NOMO-1 (cell line): ENCODE measurements at regions not wholly inside any gene's neighbourhood (a gene's known extent, or its start where the extent isn't known, plus 50 kb on each side); places are given as distances from the start of the nearest gene placed in this dataset.
"Not testable (repeated sequence)": the region's sequence is repeated elsewhere in the genome, so short reads cannot be mapped to it uniquely, and the experiment has no call there.

Experiments
- DNase-seq, 2 experiments: peaks; one replicate each; lab custom pipeline; 2025; ENCODE audit not compliant: unreplicated experiment in 2 of 2; lab: John Stamatoyannopoulos, UW

DNA sequence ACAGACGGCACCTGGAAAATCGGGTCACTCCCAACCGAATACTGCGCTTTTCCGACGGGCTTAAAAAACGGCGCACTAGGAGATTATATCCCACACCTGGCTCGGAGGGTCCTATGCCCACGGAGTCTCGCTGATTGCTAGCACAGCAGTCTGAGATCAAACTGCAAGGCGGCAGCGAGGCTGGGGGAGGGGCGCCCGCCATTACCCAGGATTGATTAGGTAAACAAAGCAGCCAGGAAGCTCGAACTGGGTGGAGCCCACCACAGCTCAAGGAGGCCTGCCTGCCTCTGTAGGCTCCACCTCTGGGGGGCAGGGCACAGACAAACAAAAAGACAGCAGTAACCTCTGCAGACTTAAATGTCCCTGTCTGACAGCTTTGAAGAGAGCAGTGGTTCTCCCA is 64.5 kb downstream of the SLC30A10 start:
- not testable (repeated sequence) for DNase-seq

DNA sequence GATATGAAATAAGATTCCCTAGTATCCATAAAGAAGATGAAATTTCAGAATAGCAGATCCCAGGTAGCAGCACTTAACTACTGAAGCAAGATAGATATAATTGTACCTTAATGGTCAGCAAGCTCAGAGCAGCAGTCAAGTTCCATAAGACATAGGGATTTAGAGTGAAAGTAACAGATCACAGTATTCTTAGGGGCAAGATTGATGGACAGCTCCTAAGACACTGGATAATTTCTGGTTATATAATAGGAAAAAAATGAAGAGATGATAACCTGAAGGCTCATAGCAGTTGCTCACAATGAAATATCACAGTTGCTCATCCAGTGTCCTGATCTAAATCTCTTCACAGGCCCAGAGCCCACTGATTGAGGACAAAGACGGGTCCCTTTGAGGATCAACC is 66.0 kb downstream of the SLC30A10 start:
- no peak for DNase-seq

DNA sequence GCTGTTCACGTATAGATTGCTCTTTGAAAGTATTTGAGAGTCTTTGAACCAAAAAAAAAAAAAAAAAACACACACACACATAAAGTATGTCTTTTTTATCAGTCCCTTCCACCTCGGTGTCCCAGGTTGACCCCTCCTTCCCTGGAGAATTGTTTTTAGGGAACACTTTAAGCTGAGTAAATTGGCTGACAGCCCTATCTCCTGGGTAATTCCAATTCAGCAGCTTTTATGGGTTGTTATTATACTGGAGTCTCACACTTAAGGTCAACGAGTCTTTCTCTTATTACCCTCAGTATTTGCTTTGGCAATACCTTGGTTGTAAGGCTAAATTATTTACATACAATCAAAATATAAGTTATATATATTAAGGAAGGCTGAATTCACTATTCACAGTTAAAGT is 69.4 kb downstream of the SLC30A10 start:
- DNase-seq, result no peak

DNA sequence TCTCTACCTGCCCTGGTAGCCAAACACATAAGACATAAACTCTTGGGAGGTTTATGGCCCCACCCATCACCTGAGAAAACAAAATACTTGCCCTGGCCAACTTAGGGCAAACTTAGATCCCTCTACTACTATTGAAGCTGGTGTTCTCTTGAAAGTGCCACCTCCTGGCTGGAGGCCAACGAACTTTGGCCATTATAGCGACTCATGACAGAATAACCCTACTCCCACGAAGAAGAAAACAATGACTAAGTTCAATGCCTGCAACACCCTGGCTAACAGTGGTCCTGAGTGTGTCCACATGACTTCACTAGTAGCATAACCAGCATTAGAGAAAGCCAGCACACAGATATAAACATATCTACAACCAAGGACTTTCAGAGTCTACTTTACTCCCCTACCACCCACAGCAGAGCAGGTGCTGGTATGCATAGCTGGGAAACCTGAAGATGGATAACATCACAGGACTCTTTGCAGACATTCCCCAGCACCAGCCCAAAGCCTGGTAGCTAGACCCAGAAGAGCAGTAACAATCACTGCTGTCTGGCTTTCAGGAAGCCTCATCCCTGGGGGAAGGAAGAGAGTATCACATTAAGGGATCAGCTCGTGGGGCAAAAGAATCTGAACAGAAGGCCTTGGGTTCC is 81.0 kb downstream of the SLC30A10 start:
- no peak for DNase-seq

DNA sequence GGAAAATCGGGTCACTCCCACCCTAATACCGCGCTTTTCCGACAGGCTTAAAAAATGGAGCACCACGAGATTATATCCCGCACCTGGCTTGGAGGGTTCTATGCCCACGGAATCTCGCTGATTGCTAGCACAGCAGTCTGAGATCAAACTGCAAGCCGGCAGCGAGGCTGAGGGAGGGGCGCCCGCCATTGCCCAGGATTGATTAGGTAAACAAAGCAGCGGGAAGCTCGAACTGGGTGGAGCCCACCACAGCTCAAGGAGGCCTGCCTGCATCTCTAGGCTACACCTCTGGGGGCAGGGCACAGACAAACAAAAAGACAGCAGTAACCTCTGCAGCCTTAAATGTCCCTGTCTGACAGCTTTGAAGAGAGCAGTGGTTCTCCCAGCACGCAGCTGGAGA is 88.8 kb downstream of the SLC30A10 start:
- not testable (repeated sequence) for DNase-seq

DNA sequence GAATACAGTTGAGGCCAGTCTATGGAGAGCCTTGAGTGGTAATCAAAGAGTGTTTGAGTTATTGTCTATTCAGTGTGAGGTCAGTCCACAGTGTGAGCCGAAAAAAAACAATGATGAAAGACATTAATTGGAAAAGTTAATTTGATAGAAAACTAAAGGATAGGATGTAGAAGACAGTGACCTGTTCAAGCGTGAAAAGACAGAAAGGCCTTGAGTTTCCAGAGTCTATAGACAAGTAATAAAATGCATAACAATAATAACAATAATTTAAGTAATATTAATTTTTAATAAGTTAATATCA is 90.4 kb downstream of the SLC30A10 start:
- DNase-seq, result no peak

DNA sequence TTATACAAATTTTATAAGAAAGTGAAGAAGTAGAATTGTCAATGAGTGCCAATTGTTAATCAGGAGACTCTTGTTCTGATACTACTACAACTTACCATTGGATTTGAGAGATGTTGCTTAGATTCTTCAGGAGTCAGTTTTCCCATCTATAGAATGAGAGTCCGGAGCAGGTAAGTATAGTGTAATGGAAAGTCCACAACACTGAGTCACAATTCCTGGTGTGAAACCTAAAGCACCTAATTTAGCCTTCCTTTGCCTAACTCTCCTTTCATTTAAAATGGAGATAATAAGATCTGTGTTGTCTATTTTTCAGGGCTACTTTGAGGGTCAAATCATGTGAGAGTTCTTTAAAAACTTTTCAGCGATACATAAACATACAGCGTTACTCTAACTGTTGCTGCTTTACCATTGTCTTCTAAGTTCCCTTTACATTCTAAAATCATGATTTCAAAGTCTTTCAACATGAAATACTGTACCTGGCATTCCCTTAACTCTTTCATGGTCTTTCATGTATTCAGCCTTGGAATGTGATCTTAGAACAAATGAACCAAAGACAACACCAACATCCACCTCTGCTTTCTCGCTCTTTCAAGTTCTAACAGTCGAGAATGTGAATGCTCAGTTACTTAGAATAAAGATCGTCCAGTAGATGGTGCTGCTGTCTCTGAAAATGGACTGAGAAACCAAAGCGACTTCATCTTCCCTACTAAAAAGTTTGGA is 90.9 kb downstream of the SLC30A10 start:
- peak in 1 of 2 experiments; percentile 21 for DNase-seq

DNA sequence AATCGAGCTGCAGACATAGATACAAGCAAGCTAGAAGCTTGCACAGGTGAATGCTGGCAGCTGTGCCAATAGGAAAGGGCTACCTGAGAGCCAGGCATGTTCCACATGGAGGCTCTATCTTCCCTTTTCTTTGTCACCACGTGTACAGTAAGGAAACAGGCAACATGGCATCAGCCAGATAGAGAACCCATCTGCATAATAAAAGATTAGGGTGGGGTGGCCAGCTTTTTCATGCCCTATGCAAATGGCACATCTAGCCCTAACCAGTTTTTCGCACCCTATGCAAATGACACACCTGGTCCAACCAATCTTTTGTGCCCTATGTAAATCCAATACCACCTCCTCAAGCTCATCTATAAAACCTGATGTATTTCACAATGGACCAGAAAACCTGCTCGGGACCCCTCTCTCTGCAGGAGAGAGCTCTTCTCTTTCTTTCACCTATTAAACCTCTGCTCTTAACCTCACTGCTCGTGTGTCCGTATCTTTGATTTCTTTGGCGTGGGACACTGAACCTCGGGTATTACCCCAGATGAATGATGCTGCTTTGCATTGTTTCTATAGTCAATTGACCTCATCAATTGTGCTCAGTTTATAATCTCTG is 93.9 kb downstream of the SLC30A10 start:
- DNase-seq, result no peak

DNA sequence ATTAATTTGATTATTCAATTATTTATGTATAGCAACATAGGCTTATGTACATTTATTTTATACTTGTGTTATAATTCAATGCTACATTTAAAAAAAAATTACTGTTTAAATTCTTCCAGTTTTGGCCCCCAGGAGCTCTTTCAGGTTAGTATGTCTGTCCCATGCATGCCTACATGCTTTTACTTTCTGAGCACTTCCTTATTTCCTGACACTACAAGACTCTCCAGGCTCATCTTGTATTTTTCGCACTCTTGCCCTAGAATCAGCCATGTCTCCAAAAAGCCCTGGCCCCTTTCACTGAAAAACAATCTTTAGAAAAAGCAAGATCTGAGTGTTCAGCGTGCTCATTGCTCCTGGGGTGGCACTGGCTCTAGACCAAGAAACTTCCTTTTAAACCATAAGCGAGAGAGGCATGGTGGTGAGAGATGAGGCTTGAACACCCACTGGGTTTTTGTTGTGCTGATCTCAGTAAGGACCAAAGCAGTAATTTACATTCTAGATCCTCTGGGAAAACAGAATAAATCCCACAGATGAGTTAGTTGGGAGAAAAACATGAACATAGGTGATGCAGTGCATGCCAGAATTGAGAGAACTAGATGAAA is 95.0 kb downstream of the SLC30A10 start:
- DNase-seq, result no peak

DNA sequence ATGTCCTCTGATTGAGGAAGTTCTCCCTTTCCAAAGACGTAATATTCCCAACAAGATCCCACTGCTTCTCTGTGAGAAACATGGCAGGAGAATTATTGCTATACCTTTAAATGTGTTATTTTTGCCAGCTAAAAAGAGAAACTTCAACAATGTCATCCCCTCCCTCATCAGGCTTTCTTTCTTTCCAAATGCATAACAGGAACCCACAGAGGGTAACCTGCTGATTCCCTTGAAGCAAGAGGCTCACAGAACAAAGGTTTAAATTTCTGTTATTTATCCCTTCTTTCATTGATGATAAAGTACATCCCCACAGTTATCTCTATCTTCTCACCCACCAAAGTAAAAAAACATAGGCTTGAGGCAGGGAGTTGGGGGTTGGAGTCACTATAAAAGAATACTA is 102.1 kb downstream of the SLC30A10 start:
- DNase-seq, result no peak

DNA sequence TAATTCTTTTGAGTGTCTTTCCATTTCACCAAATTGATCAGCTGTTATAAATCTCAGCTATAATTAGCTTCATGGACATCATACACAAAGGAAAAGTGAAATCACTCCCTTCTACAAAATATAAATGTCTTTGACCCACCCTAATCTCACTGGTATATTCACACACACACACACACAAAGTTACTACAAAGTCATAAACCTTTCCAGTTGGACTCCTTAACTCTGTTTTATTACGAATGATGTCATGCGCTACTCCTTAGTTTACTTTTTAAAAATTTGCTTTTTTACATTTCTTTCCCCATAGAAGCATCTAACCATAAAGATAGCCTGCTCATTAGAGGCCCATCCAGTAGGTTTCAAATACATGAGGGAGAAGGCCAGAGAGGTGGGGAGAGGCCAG is 103.0 kb downstream of the SLC30A10 start:
- no peak for DNase-seq

DNA sequence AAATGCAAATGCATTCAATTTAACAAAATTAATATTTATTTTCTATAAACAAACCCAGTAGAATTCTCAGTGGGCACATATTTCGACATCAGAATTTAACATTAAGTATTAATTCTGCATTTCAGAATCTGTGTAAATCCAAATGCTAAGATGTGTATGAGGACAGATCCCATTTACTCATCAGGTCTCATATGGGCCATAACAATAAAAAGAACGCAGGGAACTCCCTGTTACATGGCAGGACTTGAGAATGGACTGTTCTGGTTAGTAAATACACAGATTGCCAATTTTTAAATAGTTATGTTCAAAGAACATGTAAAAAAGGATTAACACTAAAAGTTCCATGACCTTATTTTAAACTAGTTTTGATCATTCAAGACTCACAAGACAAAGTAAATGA is 104.0 kb downstream of the SLC30A10 start:
- no peak for DNase-seq

DNA sequence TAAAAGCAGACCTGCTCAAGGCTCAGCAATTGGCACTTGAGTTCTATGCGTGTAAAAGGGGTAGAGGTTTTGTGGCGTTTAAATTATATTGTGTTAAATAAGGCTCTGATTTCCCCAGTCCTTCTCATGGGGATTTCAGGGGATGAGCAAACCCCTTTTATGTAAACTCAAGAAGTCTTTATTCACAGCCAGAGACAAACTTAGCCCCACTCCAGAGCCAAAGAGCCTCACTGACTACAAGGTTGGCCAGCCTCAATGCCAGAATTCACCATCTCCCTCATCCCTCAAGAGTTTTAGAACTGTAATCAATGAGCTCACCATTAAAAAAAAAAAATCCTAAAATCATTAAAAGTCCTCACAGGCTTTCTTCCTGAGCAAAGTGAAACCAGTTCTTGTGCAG is 107.8 kb downstream of the SLC30A10 start:
- DNase-seq, result no peak

DNA sequence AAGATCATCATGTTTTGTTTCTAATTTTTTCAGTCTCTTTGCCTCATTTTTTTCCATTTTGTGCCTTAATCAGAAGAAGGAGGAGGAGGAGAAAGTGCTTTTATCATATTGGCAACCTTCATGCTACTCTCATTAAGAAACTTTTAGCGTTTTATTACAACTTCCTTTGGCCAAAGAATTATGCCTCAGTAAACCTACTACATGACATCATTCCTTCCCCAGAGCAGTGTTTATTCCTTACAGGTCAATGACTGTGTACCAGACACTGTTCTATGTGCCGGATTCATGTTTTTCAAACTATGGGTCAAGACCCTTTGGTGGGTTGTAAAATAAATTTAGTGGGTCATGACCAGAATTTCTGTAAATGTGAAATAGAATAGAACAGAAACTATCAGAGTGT is 110.4 kb downstream of the SLC30A10 start:
- no peak for DNase-seq

DNA sequence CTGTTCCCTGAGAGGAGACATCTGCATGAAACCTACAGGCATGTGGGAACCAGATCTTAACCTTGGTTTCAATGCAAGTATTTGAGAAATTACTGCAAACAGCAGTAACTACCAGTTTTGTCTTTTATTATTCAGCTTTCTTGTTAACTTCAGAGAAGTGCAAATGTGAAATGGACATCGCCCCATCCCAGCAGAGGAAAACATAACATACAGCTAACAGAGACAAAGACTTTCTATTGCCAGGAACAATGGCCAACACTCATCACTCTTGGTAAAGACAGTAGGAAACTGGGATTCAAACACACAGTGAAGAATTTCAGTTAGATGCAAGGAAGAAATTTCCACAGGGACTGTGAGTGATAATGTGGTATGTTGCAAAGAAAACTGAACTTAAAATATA is 115.1 kb downstream of the SLC30A10 start:
- no peak for DNase-seq

DNA sequence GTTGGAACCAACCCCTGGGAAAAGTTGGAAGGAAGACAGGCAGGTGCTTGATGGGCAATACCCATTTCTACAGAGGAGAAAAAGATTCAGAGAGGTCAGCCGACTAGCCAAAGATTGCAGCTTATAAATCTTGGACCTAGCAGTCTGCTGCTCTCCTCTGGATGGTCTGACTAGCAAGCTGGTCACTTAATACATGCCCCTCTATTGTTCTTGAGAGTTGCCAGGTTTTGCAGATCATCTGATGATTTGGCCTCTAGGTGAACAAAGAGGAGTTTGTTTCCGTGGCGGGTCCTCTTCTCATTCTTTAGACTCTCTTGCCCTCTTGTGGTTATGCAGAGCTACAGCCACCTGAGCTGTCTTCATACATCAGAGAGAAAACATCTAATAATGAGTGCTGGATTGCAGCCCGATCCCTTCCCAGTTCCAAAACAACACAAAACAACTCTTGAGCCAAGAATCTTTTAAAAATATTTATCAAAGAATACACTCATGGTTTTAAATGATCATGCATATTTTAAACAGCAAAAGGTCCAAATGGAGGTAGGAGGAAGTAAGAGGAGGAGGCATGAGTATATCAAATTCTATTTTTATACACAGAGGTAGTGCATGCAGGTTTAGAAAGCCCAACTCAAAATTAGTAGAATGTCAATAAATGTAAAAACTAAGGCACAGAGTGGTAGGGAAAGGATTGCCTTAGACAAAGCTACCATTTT is 115.7 kb downstream of the SLC30A10 start:
- DNase-seq, result peak in 1 of 2 experiments; percentile 55

DNA sequence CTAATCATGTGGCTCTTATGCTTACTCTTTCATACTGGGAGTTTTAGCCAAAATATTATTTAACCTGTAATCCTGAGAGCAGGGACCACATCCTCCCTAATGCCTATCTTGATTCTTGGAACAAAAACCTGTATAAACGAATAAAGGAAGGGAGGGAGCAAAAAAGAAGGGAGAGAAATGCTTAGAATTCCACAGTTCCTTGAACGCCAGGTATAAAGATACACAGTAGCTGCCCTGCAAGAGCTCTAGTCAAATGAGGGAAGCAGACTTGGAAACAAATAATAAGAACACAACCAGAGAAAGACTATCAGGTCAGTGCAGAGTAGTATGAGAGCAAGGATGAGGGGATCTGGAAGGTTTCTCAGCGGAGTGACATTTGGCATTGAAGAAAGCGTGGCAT is 116.3 kb downstream of the SLC30A10 start:
- DNase-seq, result no peak

DNA sequence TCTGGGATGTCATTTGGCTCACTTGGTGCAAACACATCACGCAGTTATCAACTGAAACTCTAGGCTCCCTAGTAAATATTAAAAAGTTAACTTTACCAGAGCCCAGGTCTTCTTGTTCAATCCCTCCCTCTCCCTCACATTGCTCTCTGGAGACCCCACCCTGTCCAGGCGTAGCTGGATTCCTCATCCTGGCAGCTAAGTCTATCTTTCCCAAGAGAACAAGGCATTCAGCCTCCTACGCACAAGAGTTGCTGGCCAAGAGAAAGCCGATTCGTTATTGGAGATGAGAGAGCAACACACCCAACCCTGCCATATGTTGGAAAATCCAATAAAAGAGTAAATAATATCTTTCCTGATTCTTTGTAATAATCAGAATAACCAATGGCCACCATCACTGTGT is 117.9 kb downstream of the SLC30A10 start:
- DNase-seq, result no peak

DNA sequence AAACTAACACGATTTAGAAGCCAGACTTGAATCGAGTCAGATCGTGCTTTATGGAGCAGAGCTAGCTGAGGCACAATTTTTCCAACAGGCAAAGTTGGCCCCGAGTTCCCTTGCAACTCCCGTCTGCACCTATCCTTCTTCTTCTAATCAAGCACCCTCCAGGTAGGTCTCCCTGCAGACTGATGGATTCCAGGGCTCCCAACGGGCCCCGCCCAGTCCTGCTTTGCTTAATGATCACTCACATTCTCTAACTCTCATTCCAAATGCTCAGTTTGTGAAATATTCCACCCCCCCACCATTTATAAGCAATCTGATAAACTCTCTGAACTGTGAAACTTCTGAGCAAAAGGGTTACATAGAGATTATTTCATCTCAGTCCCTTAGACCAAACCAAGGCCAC is 119.6 kb downstream of the SLC30A10 start:
- no peak for DNase-seq

DNA sequence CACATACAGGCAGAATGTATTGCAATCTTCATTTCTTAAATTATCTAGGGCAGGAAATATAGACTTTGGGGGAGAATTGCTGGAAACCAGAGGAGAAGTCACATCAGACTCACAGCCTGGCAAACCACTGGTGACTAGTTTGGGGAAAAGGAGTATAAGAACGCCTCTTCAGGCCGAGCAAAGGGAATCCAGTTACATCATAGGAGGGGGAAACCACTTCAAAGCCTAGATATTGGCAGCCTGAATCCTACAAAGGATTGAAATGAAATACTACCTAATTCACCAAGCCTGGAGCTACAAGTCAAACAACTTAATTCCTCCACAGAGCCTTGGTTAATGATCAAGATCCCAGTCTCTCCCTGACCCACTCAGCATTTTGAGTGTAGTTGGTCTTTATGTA is 121.7 kb downstream of the SLC30A10 start:
- DNase-seq, result no peak

DNA sequence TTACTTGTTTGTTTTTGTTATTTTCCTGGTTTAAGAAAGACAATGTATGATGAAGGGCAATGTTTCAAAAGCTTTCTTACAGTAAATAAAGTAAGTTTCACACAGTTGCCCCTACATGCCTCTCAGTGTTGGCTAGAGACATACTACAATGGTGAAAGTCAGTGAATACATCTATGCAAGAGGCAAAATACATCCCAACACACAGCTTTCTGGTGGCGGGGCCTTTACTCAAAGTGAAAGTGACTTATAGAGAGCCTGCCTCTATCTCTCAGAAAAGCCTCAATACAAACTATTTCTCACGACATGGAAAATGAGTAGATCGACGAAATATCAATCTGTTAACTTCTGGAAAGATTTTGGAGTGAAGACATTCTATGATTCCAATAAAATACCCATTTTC is 122.3 kb downstream of the SLC30A10 start:
- no peak for DNase-seq
